Ureter (tissue), 1 donor: ENCODE measurements at regions not wholly inside any gene's neighbourhood (a gene's known extent, or its start where the extent isn't known, plus 50 kb on each side); places are given as distances from the start of the nearest gene placed in this dataset.

Experiments
- DNase-seq: peaks from one replicate; pipeline ENCODE4 v3.0.0-alpha.2; 2020; ENCODE audit warnings: low spot score
- donor health status: DM: yes; HTN: yes; CAD: no.

GRCh38 chr10:128963211-128964099 is 503.6 kb upstream of the MGMT start:
- DNase-seq, result no peak

GRCh38 chr10:128964100-128964403 is 503.0 kb upstream of the MGMT start:
- DNase-seq, result no peak

- no peak for DNase-seq
Observed at GRCh38 chr10:128967980-128968756, 498.9 kb upstream of the MGMT start.

- no peak for DNase-seq
Observed at GRCh38 chr10:128969551-128969950, 497.5 kb upstream of the MGMT start.

- DNase-seq, result no peak
Observed at GRCh38 chr10:128971374-128972035, 495.5 kb upstream of the MGMT start.

GRCh38 chr10:128972036-128972405 is 495.0 kb upstream of the MGMT start:
- no peak for DNase-seq

GRCh38 chr10:128973221-128973620 is 493.8 kb upstream of the MGMT start:
- DNase-seq, result no peak

- no peak for DNase-seq
Observed at GRCh38 chr10:128976856-128977255, 490.2 kb upstream of the MGMT start.

- DNase-seq, result no peak
Observed at GRCh38 chr10:128978211-128978610, 488.8 kb upstream of the MGMT start.

GRCh38 chr10:128979405-128979804 is 487.6 kb upstream of the MGMT start:
- no peak for DNase-seq

- no peak for DNase-seq
Observed at GRCh38 chr10:128981251-128981650, 485.8 kb upstream of the MGMT start.

- no peak for DNase-seq
Observed at GRCh38 chr10:128981881-128982615, 485.0 kb upstream of the MGMT start.

- no peak for DNase-seq
Observed at GRCh38 chr10:128982616-128982915, 484.5 kb upstream of the MGMT start.

GRCh38 chr10:128985036-128985435 is 482.0 kb upstream of the MGMT start:
- no peak for DNase-seq

GRCh38 chr10:128990986-128991385 is 476.1 kb upstream of the MGMT start:
- no peak for DNase-seq

- DNase-seq, result no peak
Observed at GRCh38 chr10:128992770-128993169, 474.3 kb upstream of the MGMT start.

GRCh38 chr10:128993443-128993842 is 473.6 kb upstream of the MGMT start:
- no peak for DNase-seq

- DNase-seq, result no peak
Observed at GRCh38 chr10:128993911-128994538, 473.0 kb upstream of the MGMT start.

- no peak for DNase-seq
Observed at GRCh38 chr10:128994598-128995143, 472.4 kb upstream of the MGMT start.

GRCh38 chr10:128995676-128996075 is 471.4 kb upstream of the MGMT start:
- no peak for DNase-seq

GRCh38 chr10:128996092-128996491 is 470.9 kb upstream of the MGMT start:
- DNase-seq, result peak; percentile 39
